PC-3 (cell line): ENCODE measurements at regions not wholly inside any gene's neighbourhood (a gene's known extent, or its start where the extent isn't known, plus 50 kb on each side); places are given as distances from the start of the nearest gene placed in this dataset.

Source experiments
- ATAC-seq: fragments of 200-7000 bp; cut with Tn5 transposase; 2 replicates; pipeline ENCODE4 v1.9.1; 2020; ENCODE audit warnings: mild to moderate bottlenecking, moderate library complexity
- BruUV-seq: library from RNA; stranded (reverse); fragments of 400-500 nt; replicated peaks from 2 replicates; lab custom pipeline; 2021; lab: Mats Ljungman, UMichigan
- CTCF ChIA-PET: fragments of 300-600 bp; sonication (Branson Sonifier 250); formaldehyde crosslinking; loops from one replicate; lab custom pipeline; 2022; ENCODE audit warnings: antibody characterized with exemption; lab: Charles Lee
- POLR2A ChIA-PET: fragments of 300-600 bp; sonication (Branson Sonifier 250); formaldehyde crosslinking; loops from one replicate; lab custom pipeline; 2022; ENCODE audit warnings: antibody characterized with exemption; ENCODE audit not compliant: unreplicated experiment; lab: Charles Lee
- DNase-seq: peaks from one replicate; pipeline ENCODE4 v3.0.0-alpha.2; 2015
- H2AFZ ChIP-seq: fragments of 300-600 bp; sonication (generic); 2 replicates; pipeline ENCODE4 v1.6.0; 2016; ENCODE audit warnings: antibody characterized with exemption, low read length
- H3F3A ChIP-seq: fragments of 300-600 bp; sonication (generic); one replicate; pipeline ENCODE4 v1.6.0; 2017; ENCODE audit warnings: antibody characterized with exemption, low read length, control low read depth, mild to moderate bottlenecking; ENCODE audit not compliant: unreplicated experiment
- H3K27ac ChIP-seq: fragments of 300-600 bp; sonication (generic); 2 replicates; pipeline ENCODE4 v1.5.1; 2016; ENCODE audit warnings: mild to moderate bottlenecking, low read length
- H3K27me3 ChIP-seq: fragments of 300-600 bp; sonication (generic); 2 replicates; pipeline ENCODE4 v1.6.1; 2016; ENCODE audit warnings: low read length, mixed read lengths
- H3K36me3 ChIP-seq: fragments of 300-600 bp; sonication (generic); 2 replicates; pipeline ENCODE4 v1.6.1; 2016; ENCODE audit warnings: low read depth, mixed run types, low read length, mixed read lengths
- H3K4me1 ChIP-seq: fragments of 300-600 bp; sonication (generic); 2 replicates; pipeline ENCODE4 v1.5.1; 2016; ENCODE audit warnings: low read length; ENCODE audit not compliant: insufficient read depth
- H3K4me2 ChIP-seq: fragments of 300-600 bp; sonication (generic); 2 replicates; pipeline ENCODE4 v1.6.0; 2016; ENCODE audit warnings: low read length
- H3K4me3 ChIP-seq: fragments of 300-600 bp; sonication (generic); 2 replicates; pipeline ENCODE4 v1.5.1; 2016; ENCODE audit warnings: mild to moderate bottlenecking, low read length, mixed read lengths
- H3K79me2 ChIP-seq: fragments of 300-600 bp; sonication (generic); 2 replicates; pipeline ENCODE4 v1.6.1; 2017; ENCODE audit warnings: low read length, mixed read lengths
- H3K9ac ChIP-seq: fragments of 300-600 bp; sonication (generic); 2 replicates; pipeline ENCODE4 v1.6.0; 2016; ENCODE audit warnings: mild to moderate bottlenecking, low read length
- H3K9me2 ChIP-seq: fragments of 300-600 bp; sonication (generic); replicated peaks from 2 replicates; pipeline ENCODE4 v1.6.1; 2016; ENCODE audit warnings: mixed run types, low read length, mixed read lengths
- H3K9me3 ChIP-seq: fragments of 300-600 bp; sonication (generic); 2 replicates; pipeline ENCODE4 v1.6.1; 2016; ENCODE audit warnings: low read length, mixed read lengths
- H4K20me1 ChIP-seq: fragments of 300-600 bp; sonication (generic); 2 replicates; pipeline ENCODE4 v1.6.1; 2016; ENCODE audit warnings: low read length, mixed read lengths
- CTCF ChIP-seq: fragments of 300-600 bp; sonication (generic); conservative IDR thresholded peaks from 2 replicates; pipeline ENCODE4 v1.5.1; 2017; ENCODE audit warnings: antibody characterized with exemption, low read depth, mild to moderate bottlenecking, low read length
- EZH2 ChIP-seq: fragments of 300-600 bp; sonication (generic); IDR thresholded peaks from one replicate; pipeline ENCODE4 v1.6.1; 2017; ENCODE audit warnings: antibody characterized with exemption, mild to moderate bottlenecking, low read length; ENCODE audit not compliant: unreplicated experiment
- EZH2phosphoT487 ChIP-seq: fragments of 300-600 bp; sonication (generic); IDR thresholded peaks from 2 replicates; pipeline ENCODE4 v1.6.1; 2018; ENCODE audit warnings: mild to moderate bottlenecking, antibody characterized with exemption, low read length, borderline replicate concordance
- intact Hi-C: fragments of 100-400 bp; cut with micrococcal nuclease; formaldehyde crosslinking; loops from 2 replicates; pipeline ENCODE4 v1.9.0; 2023

GRCh38 chr20:54933212-54933904, 458.0 kb downstream of the DOK5 start:
- BruUV-seq = no TSS peak
- intact Hi-C loops = no loop called here
- no peaks in the 10 kb centered on the region for H3K9me2 ChIP-seq
- no peak overlapping the region for H3K4me2 ChIP-seq
- no peak overlapping the region for H3K27ac ChIP-seq
- CTCF ChIA-PET = no interaction called here
- no peak overlapping the region for H3K4me3 ChIP-seq
- no peak for TF ChIP-seq EZH2
- TF ChIP-seq CTCF = no peak
- no peak for TF ChIP-seq EZH2phosphoT487
- no peaks in the 10 kb centered on the region for H3F3A ChIP-seq
- no peaks in the 10 kb centered on the region for H3K4me1 ChIP-seq
- POLR2A ChIA-PET = no interaction called here
- no peaks in the 10 kb centered on the region for H4K20me1 ChIP-seq
- ATAC-seq = no peak
- no peak overlapping the region for H3K9ac ChIP-seq
- H3K27me3 ChIP-seq = no peaks in the 10 kb centered on the region
- no peaks in the 10 kb centered on the region for H3K79me2 ChIP-seq
- H3K9me3 ChIP-seq = peaks cover 25% of the 10 kb centered on the region; the same call in 1 of the 2 replicates
- no peaks in the 10 kb centered on the region for H3K36me3 ChIP-seq
- H2AFZ ChIP-seq = no peak overlapping the region
- DNase-seq = no peak

GRCh38 chr20:54929191-54929590, 453.8 kb downstream of the DOK5 start:
- TF ChIP-seq EZH2 (no peak), CTCF (no peak), EZH2phosphoT487 (no peak)
- H2AFZ ChIP-seq = no peak overlapping the region
- H3K27ac ChIP-seq = no peak overlapping the region
- H3K36me3 ChIP-seq = no peaks in the 10 kb centered on the region
- H3F3A ChIP-seq = no peaks in the 10 kb centered on the region
- POLR2A ChIA-PET = no interaction called here
- DNase-seq (no peak), ATAC-seq (no peak)
- BruUV-seq = no TSS peak
- intact Hi-C loops = no loop called here
- no peaks in the 10 kb centered on the region for H3K9me2 ChIP-seq
- peaks cover 24% of the 10 kb centered on the region for H3K9me3 ChIP-seq
- CTCF ChIA-PET = no interaction called here
- H3K4me3 ChIP-seq = no peak overlapping the region
- no peak overlapping the region for H3K9ac ChIP-seq
- H4K20me1 ChIP-seq = no peaks in the 10 kb centered on the region
- H3K79me2 ChIP-seq = no peaks in the 10 kb centered on the region
- no peaks in the 10 kb centered on the region for H3K27me3 ChIP-seq
- H3K4me1 ChIP-seq = no peaks in the 10 kb centered on the region
- no peak overlapping the region for H3K4me2 ChIP-seq

- Histone ChIP-seq H3K27me3 (no peaks in the 10 kb centered on the region), H4K20me1 (no peaks in the 10 kb centered on the region), H3K36me3 (no peaks in the 10 kb centered on the region), H3K4me1 (no peaks in the 10 kb centered on the region), H3K9ac (no peak overlapping the region), H3K27ac (no peak overlapping the region), H3K79me2 (no peaks in the 10 kb centered on the region), H3K4me2 (no peak overlapping the region), H3K9me3 (peaks cover 24% of the 10 kb centered on the region), H2AFZ (no peak overlapping the region), H3K4me3 (no peak overlapping the region), H3K9me2 (no peaks in the 10 kb centered on the region), H3F3A (no peaks in the 10 kb centered on the region)
- ChIA-PET POLR2A (no interaction called here), CTCF (no interaction called here)
- intact Hi-C loops = no loop called here
- DNase-seq = no peak
- TF ChIP-seq EZH2phosphoT487 = no peak
- TF ChIP-seq EZH2 = no peak
- no peak for TF ChIP-seq CTCF
- BruUV-seq = no TSS peak
- ATAC-seq = no peak
Observed at GRCh38 chr20:54928564-54928963, 453.2 kb downstream of the DOK5 start.
